ENCODE measurements at regions not wholly inside any gene's neighbourhood (a gene's known extent, or its start where the extent isn't known, plus 50 kb on each side); places are given as distances from the start of the nearest gene placed in this dataset.

DNA sequence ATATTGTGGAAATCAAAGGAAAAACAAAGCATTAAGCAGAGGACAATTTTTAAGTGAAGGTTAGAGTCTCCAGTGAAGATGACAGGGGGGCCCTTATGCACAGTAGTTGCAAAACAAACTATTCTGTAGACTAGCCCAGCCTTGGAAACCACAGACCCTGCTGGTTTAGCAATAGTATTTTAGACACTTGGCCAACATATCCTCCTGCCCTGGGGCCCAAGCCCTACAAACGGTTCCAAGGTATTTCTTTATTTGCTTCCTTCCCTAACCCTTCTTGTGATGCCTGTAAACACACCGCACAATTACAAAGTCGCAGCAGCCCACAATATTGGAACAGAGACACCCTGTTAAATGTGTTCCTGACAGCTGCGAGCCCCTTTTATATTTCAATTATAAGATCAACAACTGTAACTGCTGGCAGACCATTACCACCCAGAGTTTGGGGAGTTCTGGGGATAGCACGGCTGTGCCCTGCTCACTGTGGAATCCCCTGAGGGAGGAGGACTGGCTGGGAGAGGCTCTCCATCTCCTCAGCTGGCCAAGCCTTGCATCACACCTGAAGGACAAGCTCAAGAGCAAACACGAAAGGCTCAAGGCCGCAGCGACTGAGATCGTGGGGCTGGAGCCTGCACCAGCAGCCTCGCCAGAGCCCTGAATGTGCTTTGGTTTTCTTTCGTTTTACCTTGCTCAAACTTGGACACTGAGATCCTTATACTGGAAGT lies 282.2 kb upstream of the ATP5MC3 start:
- Histone ChIP-seq H3K9ac (ENCODE audit: low read depth in 1 of 2, low read length in 2 of 2) (no peak overlapping the region), H3K4me3 (ENCODE audit: low read depth in 1 of 3, low read length in 3 of 3) (no peak overlapping the region), H3K4me1 (ENCODE audit: control insufficient read depth in 4 of 4, insufficient read depth in 4 of 4, low read length in 3 of 4) (no peaks in the 10 kb centered on the region), H3K9me3 (ENCODE audit: control insufficient read depth in 4 of 4, low read length in 3 of 4) (no peaks in the 10 kb centered on the region), H3K27me3 (ENCODE audit: control insufficient read depth in 4 of 4, insufficient read depth in 4 of 4, low read length in 3 of 4) (no peaks in the 10 kb centered on the region), H3K27ac (ENCODE audit: low read depth in 1 of 2, low read length in 2 of 2) (no peak overlapping the region), H3K36me3 (ENCODE audit: control insufficient read depth in 4 of 4, insufficient read depth in 3 of 4, low read depth in 1 of 4, low read length in 3 of 4) (no peaks in the 10 kb centered on the region)
- TF ChIP-seq EGR1 (IDR thresholded peaks at IDR 0.05; ENCODE audit: low read depth in 2 of 2): no peak
- no peak for TF ChIP-seq YY1 (IDR thresholded peaks at IDR 0.05)
- no peak for DNase-seq (ENCODE audit: low spot score)
- WGBS: 75% methylated on average over 11 of the region's 11 CpGs

DNA sequence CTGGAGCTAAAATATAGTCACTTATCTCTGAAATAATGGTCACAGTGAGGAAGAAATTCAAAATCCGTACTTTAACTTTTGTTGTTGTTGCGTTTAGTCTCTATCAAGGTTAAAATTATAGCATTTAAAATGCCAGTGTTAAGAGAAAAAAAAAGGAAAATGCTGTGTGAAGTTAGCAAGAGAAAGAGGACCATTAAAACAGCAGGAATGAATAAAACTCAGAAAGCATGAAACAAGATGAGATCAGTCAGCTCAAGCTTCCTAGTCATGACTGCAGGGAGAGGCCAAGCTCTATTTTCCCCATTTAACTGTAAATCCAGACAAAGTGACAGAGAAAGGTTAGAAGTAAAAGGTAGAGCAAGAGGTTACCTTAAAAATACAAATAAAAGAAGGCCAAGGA lies 281.7 kb upstream of the ATP5MC3 start:
- no peak for DNase-seq (ENCODE audit: low spot score)
- no peak overlapping the region for H3K9ac ChIP-seq (ENCODE audit: low read depth in 1 of 2, low read length in 2 of 2)
- no peaks in the 10 kb centered on the region for H3K36me3 ChIP-seq (ENCODE audit: control insufficient read depth in 4 of 4, insufficient read depth in 3 of 4, low read depth in 1 of 4, low read length in 3 of 4)
- no peaks in the 10 kb centered on the region for H3K27me3 ChIP-seq (ENCODE audit: control insufficient read depth in 4 of 4, insufficient read depth in 4 of 4, low read length in 3 of 4)
- no peaks in the 10 kb centered on the region for H3K9me3 ChIP-seq (ENCODE audit: control insufficient read depth in 4 of 4, low read length in 3 of 4)
- 91% methylated on average over 2 of the region's 2 CpGs for WGBS
- H3K4me3 ChIP-seq (ENCODE audit: low read depth in 1 of 3, low read length in 3 of 3): no peak overlapping the region
- H3K4me1 ChIP-seq (ENCODE audit: control insufficient read depth in 4 of 4, insufficient read depth in 4 of 4, low read length in 3 of 4): no peaks in the 10 kb centered on the region
- TF ChIP-seq, protein P1, sequence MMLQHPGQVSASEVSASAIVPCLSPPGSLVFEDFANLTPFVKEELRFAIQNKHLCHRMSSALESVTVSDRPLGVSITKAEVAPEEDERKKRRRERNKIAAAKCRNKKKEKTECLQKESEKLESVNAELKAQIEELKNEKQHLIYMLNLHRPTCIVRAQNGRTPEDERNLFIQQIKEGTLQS (IDR thresholded peaks at IDR 0.05): no peak
- TF ChIP-seq RXRA (IDR thresholded peaks at IDR 0.05): no peak
- TF ChIP-seq RAD21 (IDR thresholded peaks at IDR 0.05): no peak
- TF ChIP-seq JUND (IDR thresholded peaks at IDR 0.05): no peak
- no peak for TF ChIP-seq YY1 (IDR thresholded peaks at IDR 0.05)
- TF ChIP-seq FOXA2 (IDR thresholded peaks at IDR 0.05): no peak
- TF ChIP-seq, protein P2, sequence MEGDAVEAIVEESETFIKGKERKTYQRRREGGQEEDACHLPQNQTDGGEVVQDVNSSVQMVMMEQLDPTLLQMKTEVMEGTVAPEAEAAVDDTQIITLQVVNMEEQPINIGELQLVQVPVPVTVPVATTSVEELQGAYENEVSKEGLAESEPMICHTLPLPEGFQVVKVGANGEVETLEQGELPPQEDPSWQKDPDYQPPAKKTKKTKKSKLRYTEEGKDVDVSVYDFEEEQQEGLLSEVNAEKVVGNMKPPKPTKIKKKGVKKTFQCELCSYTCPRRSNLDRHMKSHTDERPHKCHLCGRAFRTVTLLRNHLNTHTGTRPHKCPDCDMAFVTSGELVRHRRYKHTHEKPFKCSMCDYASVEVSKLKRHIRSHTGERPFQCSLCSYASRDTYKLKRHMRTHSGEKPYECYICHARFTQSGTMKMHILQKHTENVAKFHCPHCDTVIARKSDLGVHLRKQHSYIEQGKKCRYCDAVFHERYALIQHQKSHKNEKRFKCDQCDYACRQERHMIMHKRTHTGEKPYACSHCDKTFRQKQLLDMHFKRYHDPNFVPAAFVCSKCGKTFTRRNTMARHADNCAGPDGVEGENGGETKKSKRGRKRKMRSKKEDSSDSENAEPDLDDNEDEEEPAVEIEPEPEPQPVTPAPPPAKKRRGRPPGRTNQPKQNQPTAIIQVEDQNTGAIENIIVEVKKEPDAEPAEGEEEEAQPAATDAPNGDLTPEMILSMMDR (IDR thresholded peaks at IDR 0.05; ENCODE audit: low read depth, low read length, missing input control): no peak
- no peak for TF ChIP-seq HNF4G (IDR thresholded peaks at IDR 0.05)
- TF ChIP-seq SP1 (IDR thresholded peaks at IDR 0.05): no peak
- TF ChIP-seq, protein P3, sequence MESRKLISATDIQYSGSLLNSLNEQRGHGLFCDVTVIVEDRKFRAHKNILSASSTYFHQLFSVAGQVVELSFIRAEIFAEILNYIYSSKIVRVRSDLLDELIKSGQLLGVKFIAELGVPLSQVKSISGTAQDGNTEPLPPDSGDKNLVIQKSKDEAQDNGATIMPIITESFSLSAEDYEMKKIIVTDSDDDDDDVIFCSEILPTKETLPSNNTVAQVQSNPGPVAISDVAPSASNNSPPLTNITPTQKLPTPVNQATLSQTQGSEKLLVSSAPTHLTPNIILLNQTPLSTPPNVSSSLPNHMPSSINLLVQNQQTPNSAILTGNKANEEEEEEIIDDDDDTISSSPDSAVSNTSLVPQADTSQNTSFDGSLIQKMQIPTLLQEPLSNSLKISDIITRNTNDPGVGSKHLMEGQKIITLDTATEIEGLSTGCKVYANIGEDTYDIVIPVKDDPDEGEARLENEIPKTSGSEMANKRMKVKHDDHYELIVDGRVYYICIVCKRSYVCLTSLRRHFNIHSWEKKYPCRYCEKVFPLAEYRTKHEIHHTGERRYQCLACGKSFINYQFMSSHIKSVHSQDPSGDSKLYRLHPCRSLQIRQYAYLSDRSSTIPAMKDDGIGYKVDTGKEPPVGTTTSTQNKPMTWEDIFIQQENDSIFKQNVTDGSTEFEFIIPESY (IDR thresholded peaks at IDR 0.05): no peak
- no peak overlapping the region for H3K27ac ChIP-seq (ENCODE audit: low read depth in 1 of 2, low read length in 2 of 2)

DNA sequence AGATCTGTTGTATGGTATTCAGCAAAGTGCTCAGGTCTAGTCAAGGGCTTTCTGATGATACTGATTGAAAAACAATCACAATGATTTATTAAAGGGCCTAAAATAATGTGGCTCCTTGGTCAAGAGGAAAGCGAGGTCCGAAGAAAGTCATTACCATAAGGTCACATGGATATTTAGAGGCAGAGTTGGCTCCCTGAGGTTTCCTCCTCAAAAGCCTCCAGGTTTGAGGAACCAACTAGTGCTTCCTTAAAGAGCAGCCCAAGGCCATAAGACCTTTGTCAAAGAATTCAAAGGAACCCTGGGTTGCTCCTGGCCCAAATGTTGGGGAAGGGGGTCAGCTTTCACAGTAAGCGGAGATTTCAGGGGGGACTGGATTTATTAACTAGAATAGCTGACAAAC lies 280.7 kb upstream of the ATP5MC3 start:
- 92% methylated on average over 3 of the region's 3 CpGs for WGBS
- TF ChIP-seq, protein P4, sequence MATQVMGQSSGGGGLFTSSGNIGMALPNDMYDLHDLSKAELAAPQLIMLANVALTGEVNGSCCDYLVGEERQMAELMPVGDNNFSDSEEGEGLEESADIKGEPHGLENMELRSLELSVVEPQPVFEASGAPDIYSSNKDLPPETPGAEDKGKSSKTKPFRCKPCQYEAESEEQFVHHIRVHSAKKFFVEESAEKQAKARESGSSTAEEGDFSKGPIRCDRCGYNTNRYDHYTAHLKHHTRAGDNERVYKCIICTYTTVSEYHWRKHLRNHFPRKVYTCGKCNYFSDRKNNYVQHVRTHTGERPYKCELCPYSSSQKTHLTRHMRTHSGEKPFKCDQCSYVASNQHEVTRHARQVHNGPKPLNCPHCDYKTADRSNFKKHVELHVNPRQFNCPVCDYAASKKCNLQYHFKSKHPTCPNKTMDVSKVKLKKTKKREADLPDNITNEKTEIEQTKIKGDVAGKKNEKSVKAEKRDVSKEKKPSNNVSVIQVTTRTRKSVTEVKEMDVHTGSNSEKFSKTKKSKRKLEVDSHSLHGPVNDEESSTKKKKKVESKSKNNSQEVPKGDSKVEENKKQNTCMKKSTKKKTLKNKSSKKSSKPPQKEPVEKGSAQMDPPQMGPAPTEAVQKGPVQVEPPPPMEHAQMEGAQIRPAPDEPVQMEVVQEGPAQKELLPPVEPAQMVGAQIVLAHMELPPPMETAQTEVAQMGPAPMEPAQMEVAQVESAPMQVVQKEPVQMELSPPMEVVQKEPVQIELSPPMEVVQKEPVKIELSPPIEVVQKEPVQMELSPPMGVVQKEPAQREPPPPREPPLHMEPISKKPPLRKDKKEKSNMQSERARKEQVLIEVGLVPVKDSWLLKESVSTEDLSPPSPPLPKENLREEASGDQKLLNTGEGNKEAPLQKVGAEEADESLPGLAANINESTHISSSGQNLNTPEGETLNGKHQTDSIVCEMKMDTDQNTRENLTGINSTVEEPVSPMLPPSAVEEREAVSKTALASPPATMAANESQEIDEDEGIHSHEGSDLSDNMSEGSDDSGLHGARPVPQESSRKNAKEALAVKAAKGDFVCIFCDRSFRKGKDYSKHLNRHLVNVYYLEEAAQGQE (IDR thresholded peaks at IDR 0.05): no peak
- no peak for TF ChIP-seq FOXA2 (IDR thresholded peaks at IDR 0.05)
- TF ChIP-seq NR2F2 (IDR thresholded peaks at IDR 0.05): no peak
- TF ChIP-seq, protein P3 (IDR thresholded peaks at IDR 0.05): no peak
- Histone ChIP-seq H3K4me1 (ENCODE audit: control insufficient read depth in 4 of 4, insufficient read depth in 4 of 4, low read length in 3 of 4) (no peaks in the 10 kb centered on the region), H3K9me3 (ENCODE audit: control insufficient read depth in 4 of 4, low read length in 3 of 4) (no peaks in the 10 kb centered on the region), H3K27ac (ENCODE audit: low read depth in 1 of 2, low read length in 2 of 2) (no peak overlapping the region), H3K36me3 (ENCODE audit: control insufficient read depth in 4 of 4, insufficient read depth in 3 of 4, low read depth in 1 of 4, low read length in 3 of 4) (no peaks in the 10 kb centered on the region), H3K4me3 (ENCODE audit: low read depth in 1 of 3, low read length in 3 of 3) (no peak overlapping the region), H3K27me3 (ENCODE audit: control insufficient read depth in 4 of 4, insufficient read depth in 4 of 4, low read length in 3 of 4) (no peaks in the 10 kb centered on the region), H3K9ac (ENCODE audit: low read depth in 1 of 2, low read length in 2 of 2) (no peak overlapping the region)
- no peak for DNase-seq (ENCODE audit: low spot score)
